ENCODE measurements at regions not wholly inside any gene's neighbourhood (a gene's known extent, or its start where the extent isn't known, plus 50 kb on each side); places are given as distances from the start of the nearest gene placed in this dataset.

- no peak for TF ChIP-seq ZNF677 (tag by site-specific recombination; IDR thresholded peaks at IDR 0.05)
- no peak for TF ChIP-seq ZBTB11 (tag by site-specific recombination; conservative IDR thresholded peaks at IDR 0.05; ENCODE audit: low read depth)
- TF ChIP-seq ZBTB7A (tag by site-specific recombination; IDR thresholded peaks at IDR 0.05; ENCODE audit: low read depth): no peak
- TF ChIP-seq CTCF (tag by site-specific recombination; IDR thresholded peaks at IDR 0.05): no peak
- no peak for TF ChIP-seq GLIS1 (tag by site-specific recombination; IDR thresholded peaks at IDR 0.05)
- no peak for TF ChIP-seq BCL6B (tag by site-specific recombination; IDR thresholded peaks at IDR 0.05)
- TF ChIP-seq ZNF146 (tag by site-specific recombination; IDR thresholded peaks at IDR 0.05): no peak
- TF ChIP-seq ZFP41 (tag by site-specific recombination; IDR thresholded peaks at IDR 0.05; ENCODE audit: borderline replicate concordance): no peak
- TF ChIP-seq ZNF704 (tag by site-specific recombination; IDR thresholded peaks at IDR 0.05): no peak
- no peak for TF ChIP-seq ZNF274 (IDR thresholded peaks at IDR 0.05; ENCODE audit: low read length)
- TF ChIP-seq ZNF274 (tag by site-specific recombination; IDR thresholded peaks at IDR 0.05; ENCODE audit: borderline replicate concordance): no peak
- no peak for TF ChIP-seq ZNF37A (tag by site-specific recombination; IDR thresholded peaks at IDR 0.05)
- TF ChIP-seq ZNF175 (tag by site-specific recombination; IDR thresholded peaks at IDR 0.05): no peak
- TF ChIP-seq YY1 (tag by site-specific recombination; IDR thresholded peaks at IDR 0.05): no peak
Measured at GRCh38 chr2:16216558-16216945, 276.2 kb downstream of the MYCN start.
